D721Med (cell line): ENCODE measurements at regions not wholly inside any gene's neighbourhood (a gene's known extent, or its start where the extent isn't known, plus 50 kb on each side); places are given as distances from the start of the nearest gene placed in this dataset.

Experiments
- DNase-seq: peaks from one replicate; pipeline ENCODE4 v3.0.0; 2011; ENCODE audit warnings: low spot score; ENCODE audit not compliant: insufficient read length
- FAIRE-seq: peaks from 2 replicates; lab custom pipeline; 2011; peaks lifted over from hg19 to GRCh38; lab: Jason Lieb, UNC
- CTCF ChIP-seq: IDR thresholded peaks from 2 replicates; pipeline ENCODE4 v1.5.1; 2012; ENCODE audit warnings: mild to moderate bottlenecking, control low read depth; ENCODE audit not compliant: insufficient read depth; ENCODE audit errors: missing control alignments

GRCh38 chr3:1775321-1775720 lies 323.3 kb upstream of the CNTN4 start:
- FAIRE-seq = no peak

GRCh38 chr3:1783995-1784394 lies 314.7 kb upstream of the CNTN4 start:
- no peak for DNase-seq
- no peak for FAIRE-seq
- no peak for TF ChIP-seq CTCF

More at GRCh38 chr3:1775321-1775720, 323.3 kb upstream of the CNTN4 start:
- no peak for TF ChIP-seq CTCF
- no peak for DNase-seq

- peak; percentile 93 for FAIRE-seq
- DNase-seq = peak; percentile 11
- peak; percentile 9 for TF ChIP-seq CTCF
These were observed 311.6 kb upstream of the CNTN4 start for GRCh38 chr3:1787094-1787493.

GRCh38 chr3:1792466-1792865 lies 306.2 kb upstream of the CNTN4 start:
- no peak for TF ChIP-seq CTCF
- no peak for FAIRE-seq

GRCh38 chr3:1798711-1799405 lies 299.8 kb upstream of the CNTN4 start:
- no peak for TF ChIP-seq CTCF
- FAIRE-seq = no peak
- no peak for DNase-seq

More at GRCh38 chr3:1792466-1792865, 306.2 kb upstream of the CNTN4 start:
- no peak for DNase-seq

- no peak for DNase-seq
- no peak for TF ChIP-seq CTCF
- no peak for FAIRE-seq
These were observed 293.3 kb upstream of the CNTN4 start for GRCh38 chr3:1805331-1805730.

- DNase-seq (no peak), FAIRE-seq (no peak)
- no peak for TF ChIP-seq CTCF
These were observed 290.1 kb upstream of the CNTN4 start for GRCh38 chr3:1808590-1808989.
